ENCODE measurements at regions not wholly inside any gene's neighbourhood (a gene's known extent, or its start where the extent isn't known, plus 50 kb on each side); places are given as distances from the start of the nearest gene placed in this dataset.

DNA sequence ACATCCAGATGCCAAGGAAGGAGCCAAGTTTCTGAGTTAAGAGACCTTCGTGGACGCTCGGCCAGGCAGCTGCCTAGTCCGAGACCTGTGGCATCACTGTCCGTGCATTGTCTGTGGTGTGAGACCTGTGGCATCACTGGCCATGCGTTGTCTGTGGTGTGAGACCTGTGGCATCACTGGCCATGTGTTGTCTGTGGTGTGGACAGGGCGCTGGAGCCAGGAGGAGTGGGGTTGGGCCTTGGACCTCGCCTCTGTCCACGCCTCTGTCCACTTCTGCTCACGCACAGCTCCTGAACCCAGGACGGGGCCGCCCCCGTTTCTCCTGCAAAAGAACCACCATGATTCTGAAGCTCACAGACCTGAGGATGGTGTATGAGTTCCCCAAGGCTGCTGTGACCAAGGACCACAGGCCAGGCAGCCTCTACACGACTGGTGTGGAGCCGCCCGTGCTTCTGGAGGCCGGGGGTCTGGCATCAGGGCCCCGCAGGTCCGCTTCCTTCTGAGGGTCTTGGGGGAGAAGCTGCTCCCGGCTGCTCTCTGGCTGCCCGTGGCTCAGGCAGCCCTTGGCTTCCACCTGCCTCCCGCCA is 1218.3 kb downstream of the BRD1 start (continued):
- TF ChIP-seq ATF2 (tag by site-specific recombination; IDR thresholded peaks at IDR 0.05; ENCODE audit: low read depth): no peak
- TF ChIP-seq ZNF544 (tag by site-specific recombination; IDR thresholded peaks at IDR 0.05): no peak

DNA sequence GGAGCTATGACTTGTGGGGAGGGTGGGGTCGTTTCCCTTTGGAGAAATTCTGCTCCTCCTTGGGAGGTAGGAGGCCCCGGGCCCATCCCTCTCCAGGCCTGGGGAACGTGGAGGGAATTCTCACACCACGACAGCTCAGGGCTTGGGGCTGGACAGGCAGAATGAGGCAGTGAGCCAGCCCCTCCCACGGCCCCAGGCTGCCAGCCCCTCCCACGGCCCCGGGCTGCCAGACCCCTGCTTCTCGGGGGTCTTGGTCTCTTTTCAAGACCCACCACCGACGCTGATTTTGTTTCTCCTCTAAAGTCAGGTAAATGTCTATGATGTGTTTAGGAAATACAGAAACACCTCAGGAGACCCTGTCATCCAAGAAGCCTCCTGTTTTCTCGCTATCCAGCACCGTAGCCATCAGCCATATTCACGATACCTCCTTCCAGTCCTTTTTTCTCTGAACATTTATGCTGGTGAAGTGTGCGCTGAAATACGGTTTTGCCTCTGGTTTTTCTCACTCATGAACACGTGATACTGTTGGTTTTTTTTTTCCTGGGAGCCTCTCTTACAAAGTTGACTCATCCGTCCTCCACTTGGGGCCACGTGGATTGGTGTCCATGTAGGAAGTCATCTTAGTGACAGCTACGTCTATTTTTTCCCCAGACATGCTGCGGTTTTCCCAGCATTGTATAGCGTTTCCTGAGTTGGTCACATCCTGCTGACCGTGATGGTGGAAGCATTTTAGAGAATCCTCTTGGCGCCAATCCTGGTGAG is 1219.6 kb downstream of the BRD1 start:
- TF ChIP-seq ZNF24 (tag by site-specific recombination; IDR thresholded peaks at IDR 0.05) (no peak), ZNF621 (tag by site-specific recombination; IDR thresholded peaks at IDR 0.05) (no peak), ZNF549 (tag by site-specific recombination; IDR thresholded peaks at IDR 0.05) (no peak), ZNF155 (tag by site-specific recombination; IDR thresholded peaks at IDR 0.05) (no peak), ZNF10 (tag by site-specific recombination; IDR thresholded peaks at IDR 0.05) (no peak), ZNF521 (tag by site-specific recombination; IDR thresholded peaks at IDR 0.05) (no peak), IKZF3 (tag by site-specific recombination; IDR thresholded peaks at IDR 0.05) (no peak)
- POLR2A ChIA-PET: no interaction called here
- Histone ChIP-seq H3K4me1 (ENCODE audit: control insufficient read depth, insufficient read depth, low read length) (no peaks in the 10 kb centered on the region), H3K4me3 (ENCODE audit: low read depth, low read length) (no peak overlapping the region), H3K27ac (ENCODE audit: extremely low read depth, low read depth, low read length) (no peak overlapping the region), H3K36me3 (ENCODE audit: control insufficient read depth in 2 of 2, insufficient read depth in 1 of 2, low read length in 2 of 2) (no peaks in the 10 kb centered on the region), H3K9me3 (ENCODE audit: control insufficient read depth, insufficient read depth, low read depth, low read length) (no peaks in the 10 kb centered on the region)
- CTCF ChIA-PET: interaction anchor here (0.6 to 0.7 kb wide), 2 partner anchors 12 to 1130 kb away, joined by 3 read pairs; no protein-coding TSS in a partner anchor

DNA sequence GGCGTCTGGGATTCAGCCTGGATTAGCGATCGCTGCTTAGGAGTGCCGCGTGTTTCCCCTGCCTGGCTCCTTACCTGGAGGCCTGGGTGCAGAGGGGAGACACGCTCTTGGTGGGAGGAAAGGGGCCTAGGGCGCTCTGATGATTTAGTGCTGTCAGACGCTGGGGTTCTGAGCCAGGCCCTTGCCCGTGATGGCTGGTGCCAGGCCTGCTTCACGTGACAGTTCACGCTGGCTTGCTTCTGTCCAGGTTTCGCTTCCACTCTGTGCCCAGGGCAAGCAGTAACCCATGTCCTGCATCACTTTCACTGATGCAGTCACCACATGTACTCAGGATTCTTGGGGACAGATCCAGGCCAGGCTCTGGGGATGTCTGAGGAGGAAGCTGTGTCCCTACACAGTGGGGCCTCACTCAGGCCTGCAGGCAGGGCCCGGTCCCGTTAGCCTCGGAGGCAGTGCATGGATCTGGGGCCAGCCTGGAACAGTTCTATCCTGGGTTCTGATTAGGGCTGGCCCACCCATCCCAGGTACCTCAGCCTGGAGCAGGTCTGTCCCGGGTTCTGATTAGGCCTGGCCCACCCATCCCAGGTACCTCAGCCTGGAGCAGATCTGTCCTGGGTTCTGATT is 1220.9 kb downstream of the BRD1 start:
- H3K9me3 ChIP-seq (ENCODE audit: control insufficient read depth, insufficient read depth, low read depth, low read length): no peaks in the 10 kb centered on the region
- no peak overlapping the region for H3K27ac ChIP-seq (ENCODE audit: extremely low read depth, low read depth, low read length)
- ChIA-PET CTCF (no interaction called here), POLR2A (interaction anchor here (1.0 kb wide), 1 partner anchor 15 kb away, joined by 3 read pairs; no protein-coding TSS in a partner anchor)
- H3K4me1 ChIP-seq (ENCODE audit: control insufficient read depth, insufficient read depth, low read length): no peaks in the 10 kb centered on the region
- H3K4me3 ChIP-seq (ENCODE audit: low read depth, low read length): no peak overlapping the region
- H3K36me3 ChIP-seq (ENCODE audit: control insufficient read depth in 2 of 2, insufficient read depth in 1 of 2, low read length in 2 of 2): no peaks in the 10 kb centered on the region
- TF ChIP-seq ZNF433 (tag by site-specific recombination; IDR thresholded peaks at IDR 0.05; ENCODE audit: low read depth) (no peak), ZNF776 (tag by site-specific recombination; IDR thresholded peaks at IDR 0.05; ENCODE audit: borderline replicate concordance) (no peak), ZIC2 (tag by site-specific recombination; IDR thresholded peaks at IDR 0.05) (no peak), ZNF580 (tag by site-specific recombination; IDR thresholded peaks at IDR 0.05) (no peak), CTCF (tag by site-specific recombination; IDR thresholded peaks at IDR 0.05) (no peak), ZNF561 (tag by site-specific recombination; IDR thresholded peaks at IDR 0.05; ENCODE audit: borderline replicate concordance) (no peak), KLF8 (tag by site-specific recombination; IDR thresholded peaks at IDR 0.05) (no peak), ZNF548 (tag by site-specific recombination; IDR thresholded peaks at IDR 0.05) (no peak), ZNF701 (tag by site-specific recombination; IDR thresholded peaks at IDR 0.05) (no peak), ZNF23 (tag by site-specific recombination; IDR thresholded peaks at IDR 0.05; ENCODE audit: borderline replicate concordance) (no peak), ZNF510 (tag by site-specific recombination; IDR thresholded peaks at IDR 0.05; ENCODE audit: insufficient replicate concordance) (no peak), ZNF157 (tag by site-specific recombination; IDR thresholded peaks at IDR 0.05) (no peak), ZNF132 (tag by site-specific recombination; IDR thresholded peaks at IDR 0.05; ENCODE audit: borderline replicate concordance) (no peak), MYNN (tag by site-specific recombination; IDR thresholded peaks at IDR 0.05; ENCODE audit: borderline replicate concordance) (no peak)
- TF ChIP-seq, protein P1, sequence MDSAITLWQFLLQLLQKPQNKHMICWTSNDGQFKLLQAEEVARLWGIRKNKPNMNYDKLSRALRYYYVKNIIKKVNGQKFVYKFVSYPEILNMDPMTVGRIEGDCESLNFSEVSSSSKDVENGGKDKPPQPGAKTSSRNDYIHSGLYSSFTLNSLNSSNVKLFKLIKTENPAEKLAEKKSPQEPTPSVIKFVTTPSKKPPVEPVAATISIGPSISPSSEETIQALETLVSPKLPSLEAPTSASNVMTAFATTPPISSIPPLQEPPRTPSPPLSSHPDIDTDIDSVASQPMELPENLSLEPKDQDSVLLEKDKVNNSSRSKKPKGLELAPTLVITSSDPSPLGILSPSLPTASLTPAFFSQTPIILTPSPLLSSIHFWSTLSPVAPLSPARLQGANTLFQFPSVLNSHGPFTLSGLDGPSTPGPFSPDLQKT (IDR thresholded peaks at IDR 0.05; ENCODE audit: borderline replicate concordance, low read depth, low read length): no peak
- TF ChIP-seq, protein P2, sequence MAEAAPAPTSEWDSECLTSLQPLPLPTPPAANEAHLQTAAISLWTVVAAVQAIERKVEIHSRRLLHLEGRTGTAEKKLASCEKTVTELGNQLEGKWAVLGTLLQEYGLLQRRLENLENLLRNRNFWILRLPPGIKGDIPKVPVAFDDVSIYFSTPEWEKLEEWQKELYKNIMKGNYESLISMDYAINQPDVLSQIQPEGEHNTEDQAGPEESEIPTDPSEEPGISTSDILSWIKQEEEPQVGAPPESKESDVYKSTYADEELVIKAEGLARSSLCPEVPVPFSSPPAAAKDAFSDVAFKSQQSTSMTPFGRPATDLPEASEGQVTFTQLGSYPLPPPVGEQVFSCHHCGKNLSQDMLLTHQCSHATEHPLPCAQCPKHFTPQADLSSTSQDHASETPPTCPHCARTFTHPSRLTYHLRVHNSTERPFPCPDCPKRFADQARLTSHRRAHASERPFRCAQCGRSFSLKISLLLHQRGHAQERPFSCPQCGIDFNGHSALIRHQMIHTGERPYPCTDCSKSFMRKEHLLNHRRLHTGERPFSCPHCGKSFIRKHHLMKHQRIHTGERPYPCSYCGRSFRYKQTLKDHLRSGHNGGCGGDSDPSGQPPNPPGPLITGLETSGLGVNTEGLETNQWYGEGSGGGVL (tag by site-specific recombination; IDR thresholded peaks at IDR 0.05): no peak
